ENCODE measurements at regions not wholly inside any gene's neighbourhood (a gene's known extent, or its start where the extent isn't known, plus 50 kb on each side); places are given as distances from the start of the nearest gene placed in this dataset.

GRCh38 chr10:124160943-124161582, 67.7 kb upstream of the CHST15 start:
- DNase-seq, result no peak
- no peak overlapping the region for H3K4me3 Mint-ChIP-seq (ENCODE audit: unreplicated experiment)
- H3K27ac Mint-ChIP-seq (ENCODE audit: unreplicated experiment), result no peak overlapping the region
- H3K4me1 Mint-ChIP-seq (ENCODE audit: low read depth, unreplicated experiment), result peaks cover 3% of the 10 kb centered on the region
- H3K27me3 Mint-ChIP-seq (ENCODE audit: unreplicated experiment), result peaks cover 1% of the 10 kb centered on the region
- no peak for TF ChIP-seq CTCF (IDR thresholded peaks at IDR 0.05; ENCODE audit: partially characterized antibody, unreplicated experiment)
- peaks cover 13% of the 10 kb centered on the region for H3K36me3 Mint-ChIP-seq (ENCODE audit: unreplicated experiment)
- peaks cover 7% of the 10 kb centered on the region for H3K9me3 Mint-ChIP-seq (ENCODE audit: unreplicated experiment)

GRCh38 chr10:124160176-124160575, 66.8 kb upstream of the CHST15 start:
- peaks cover 13% of the 10 kb centered on the region for H3K36me3 Mint-ChIP-seq (ENCODE audit: unreplicated experiment)
- H3K4me3 Mint-ChIP-seq (ENCODE audit: unreplicated experiment), result no peak overlapping the region
- no peak for TF ChIP-seq CTCF (IDR thresholded peaks at IDR 0.05; ENCODE audit: partially characterized antibody, unreplicated experiment)
- H3K27ac Mint-ChIP-seq (ENCODE audit: unreplicated experiment), result no peak overlapping the region
- peaks cover 7% of the 10 kb centered on the region for H3K9me3 Mint-ChIP-seq (ENCODE audit: unreplicated experiment)
- peaks cover 4% of the 10 kb centered on the region for H3K27me3 Mint-ChIP-seq (ENCODE audit: unreplicated experiment)
- peaks cover 3% of the 10 kb centered on the region for H3K4me1 Mint-ChIP-seq (ENCODE audit: low read depth, unreplicated experiment)
- DNase-seq, result no peak

GRCh38 chr10:124159153-124159552, 65.8 kb upstream of the CHST15 start:
- H3K9me3 Mint-ChIP-seq (ENCODE audit: unreplicated experiment), result peaks cover 7% of the 10 kb centered on the region
- H3K4me3 Mint-ChIP-seq (ENCODE audit: unreplicated experiment), result no peak overlapping the region
- peaks cover 3% of the 10 kb centered on the region for H3K4me1 Mint-ChIP-seq (ENCODE audit: low read depth, unreplicated experiment)
- no peak for TF ChIP-seq CTCF (IDR thresholded peaks at IDR 0.05; ENCODE audit: partially characterized antibody, unreplicated experiment)
- H3K27me3 Mint-ChIP-seq (ENCODE audit: unreplicated experiment), result peaks cover 3% of the 10 kb centered on the region
- no peak for DNase-seq
- no peak overlapping the region for H3K27ac Mint-ChIP-seq (ENCODE audit: unreplicated experiment)
- H3K36me3 Mint-ChIP-seq (ENCODE audit: unreplicated experiment), result peaks cover 13% of the 10 kb centered on the region

- no peak overlapping the region for H3K27ac Mint-ChIP-seq (ENCODE audit: unreplicated experiment)
- H3K27me3 Mint-ChIP-seq (ENCODE audit: unreplicated experiment), result peaks cover 3% of the 10 kb centered on the region
- no peak for DNase-seq
- no peak for TF ChIP-seq CTCF (IDR thresholded peaks at IDR 0.05; ENCODE audit: partially characterized antibody, unreplicated experiment)
- peaks cover 13% of the 10 kb centered on the region for H3K36me3 Mint-ChIP-seq (ENCODE audit: unreplicated experiment)
- peaks cover 7% of the 10 kb centered on the region for H3K9me3 Mint-ChIP-seq (ENCODE audit: unreplicated experiment)
- peaks cover 3% of the 10 kb centered on the region for H3K4me1 Mint-ChIP-seq (ENCODE audit: low read depth, unreplicated experiment)
- no peak overlapping the region for H3K4me3 Mint-ChIP-seq (ENCODE audit: unreplicated experiment)
Observed at GRCh38 chr10:124158592-124158991, 65.2 kb upstream of the CHST15 start.

GRCh38 chr10:124157271-124157681, 63.9 kb upstream of the CHST15 start:
- DNase-seq, result no peak
- Mint-ChIP-seq H3K36me3 (ENCODE audit: unreplicated experiment) (peaks cover 13% of the 10 kb centered on the region), H3K27me3 (ENCODE audit: unreplicated experiment) (peaks cover 3% of the 10 kb centered on the region), H3K4me1 (ENCODE audit: low read depth, unreplicated experiment) (peaks cover 4% of the 10 kb centered on the region), H3K9me3 (ENCODE audit: unreplicated experiment) (peaks cover 7% of the 10 kb centered on the region), H3K27ac (ENCODE audit: unreplicated experiment) (no peak overlapping the region), H3K4me3 (ENCODE audit: unreplicated experiment) (no peak overlapping the region)
- no peak for TF ChIP-seq CTCF (IDR thresholded peaks at IDR 0.05; ENCODE audit: partially characterized antibody, unreplicated experiment)
